ENCODE measurements at regions not wholly inside any gene's neighbourhood (a gene's known extent, or its start where the extent isn't known, plus 50 kb on each side); places are given as distances from the start of the nearest gene placed in this dataset.
A peak's percentile ranks its signal among the peaks of the same experiment; 100 is the strongest.

DNA sequence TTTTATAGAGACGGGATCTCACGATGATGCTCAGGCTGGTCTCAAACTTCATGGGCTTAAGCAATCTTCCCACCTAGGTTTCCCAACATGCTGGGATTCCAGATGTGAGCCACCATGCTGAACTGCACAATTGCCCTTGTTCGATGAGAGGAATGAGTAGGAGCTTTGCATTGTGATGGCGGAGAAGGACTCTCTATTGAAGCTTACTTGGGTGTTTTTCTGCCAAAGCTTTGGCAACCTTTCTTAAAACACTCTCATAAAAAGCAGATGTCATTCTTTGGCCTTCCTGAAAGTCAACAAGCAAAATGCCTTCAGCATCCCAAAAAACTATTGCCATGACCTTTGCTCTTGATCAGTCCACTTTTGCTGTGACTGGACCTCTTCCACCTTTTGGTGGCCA, 904.8 kb upstream of the TMEM132C start:
- no peak for DNase-seq

DNA sequence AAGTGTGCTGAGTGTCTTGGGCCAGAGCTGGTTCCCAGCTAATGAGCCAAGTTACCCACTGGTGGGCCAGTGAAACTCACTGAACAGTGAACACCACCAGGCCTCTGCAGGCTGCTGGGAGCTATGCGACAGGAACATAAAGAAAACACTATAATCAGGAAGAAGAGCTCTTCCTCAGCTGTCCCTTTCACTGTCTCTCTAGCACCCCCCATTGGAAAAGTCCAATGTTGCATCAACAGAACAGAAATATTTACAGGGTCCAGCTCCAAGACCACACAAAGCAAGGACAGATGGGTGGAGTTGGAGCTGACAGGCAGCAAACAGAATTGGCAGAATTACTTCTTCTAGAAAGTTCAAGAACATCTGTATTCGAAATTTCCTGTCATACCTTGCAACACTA, 903.6 kb upstream of the TMEM132C start:
- DNase-seq = peak; percentile 2

DNA sequence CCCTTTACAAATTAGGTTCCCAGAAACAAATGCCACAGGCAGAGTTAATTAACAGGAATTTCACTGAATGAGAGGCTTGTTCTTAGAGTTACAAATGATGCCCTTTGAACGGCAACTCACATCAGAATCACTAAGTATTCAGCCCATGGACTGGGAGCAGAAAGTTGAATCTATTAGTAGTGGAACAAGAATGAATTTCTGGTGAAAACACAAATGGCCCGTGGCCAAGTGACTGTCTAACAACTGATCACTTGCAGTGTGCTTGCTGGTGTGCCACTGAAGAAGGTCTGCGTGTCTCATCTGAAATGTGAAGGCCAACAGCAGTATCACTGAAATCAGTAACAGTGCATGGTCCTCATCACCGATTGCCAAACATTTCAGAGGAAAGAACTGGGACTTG, 893.4 kb upstream of the TMEM132C start:
- no peak for DNase-seq

DNA sequence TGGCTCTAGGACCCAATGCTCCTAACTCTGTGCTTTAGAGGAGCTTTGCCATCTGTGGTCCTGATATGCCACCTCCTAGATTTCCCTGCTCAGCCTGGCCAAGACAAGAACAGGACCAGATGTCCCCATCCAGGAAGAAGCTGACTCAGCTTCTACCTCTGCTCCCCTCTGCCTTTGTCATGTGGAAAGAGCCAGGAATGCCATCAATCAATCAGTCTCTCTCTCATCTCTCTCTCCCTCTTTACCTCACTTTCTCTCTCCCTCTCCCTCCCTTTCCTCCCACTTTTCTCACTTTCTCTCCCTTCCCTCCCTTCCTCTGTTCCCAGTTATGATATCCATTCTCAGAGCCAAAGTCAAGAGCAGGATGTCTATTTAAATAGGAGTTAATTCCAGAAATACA, 892.5 kb upstream of the TMEM132C start:
- DNase-seq = no peak

DNA sequence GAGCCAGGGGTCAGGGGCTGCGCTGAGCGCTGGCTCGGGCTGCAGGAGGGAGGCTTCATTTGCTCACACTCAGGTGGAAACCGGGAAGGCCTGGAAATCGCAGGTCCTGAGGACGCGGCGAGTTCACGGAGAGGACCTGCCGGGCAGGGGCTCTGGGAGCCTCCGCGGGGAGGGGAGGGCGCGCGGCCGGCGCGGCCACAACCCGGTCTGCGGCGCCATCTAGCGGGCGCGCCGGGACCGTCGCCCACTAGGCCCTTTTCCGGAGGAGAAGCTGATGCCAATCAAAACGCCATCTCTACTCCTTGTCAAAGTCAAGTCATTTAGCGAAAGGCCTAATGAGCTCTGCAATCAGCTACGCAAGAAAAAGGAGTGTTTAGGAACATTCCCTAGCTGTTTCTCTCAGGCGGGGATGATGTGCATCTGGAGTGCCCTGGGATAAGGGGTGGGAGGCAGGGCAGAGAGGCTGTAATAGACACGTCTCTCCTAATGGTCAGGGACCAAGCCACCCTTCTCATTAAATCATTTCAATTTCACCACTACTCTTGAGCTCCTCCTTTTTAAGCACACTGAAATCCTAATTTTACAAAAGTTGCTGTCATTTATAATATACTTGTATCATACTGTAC, 885.8 kb upstream of the TMEM132C start:
- DNase-seq = peak; percentile 65

DNA sequence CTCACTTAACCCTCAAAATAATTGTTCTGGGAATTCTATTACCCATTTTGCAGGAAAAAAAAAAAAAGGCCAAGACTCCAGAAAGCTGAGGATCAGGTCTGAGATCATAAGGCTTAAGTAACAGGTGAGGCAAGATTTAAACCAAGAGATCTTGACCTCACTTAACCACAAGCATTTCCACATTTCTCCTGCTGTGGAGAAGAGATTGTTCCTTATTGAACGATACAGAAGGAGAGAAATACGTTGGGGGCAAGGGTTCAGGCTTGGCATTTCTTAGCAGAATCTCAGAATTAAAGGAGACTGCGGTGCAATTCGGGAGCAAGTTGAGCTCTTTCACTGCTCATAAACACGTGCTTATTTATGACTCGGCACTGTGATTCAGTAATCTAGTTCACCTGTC, 885.3 kb upstream of the TMEM132C start:
- DNase-seq = no peak

DNA sequence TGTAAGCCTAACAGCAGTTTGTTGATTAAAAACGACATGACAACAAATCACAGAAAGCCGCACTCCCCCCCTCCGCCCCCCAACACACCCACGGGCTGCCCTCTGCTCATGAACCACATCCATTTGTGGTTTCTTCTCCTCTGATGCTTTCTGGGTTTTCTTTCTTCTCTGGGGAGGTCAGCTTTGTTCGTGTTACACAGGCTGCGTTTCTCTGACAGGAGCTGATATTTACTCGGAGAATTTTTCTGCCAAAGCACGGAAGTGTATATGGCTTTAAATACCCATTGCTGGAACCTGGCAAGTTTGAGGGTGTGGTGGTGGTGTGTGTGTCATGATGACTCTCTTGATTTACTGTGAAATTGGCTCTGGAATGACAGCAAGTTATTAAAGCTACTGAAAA, 883.7 kb upstream of the TMEM132C start:
- DNase-seq = no peak

DNA sequence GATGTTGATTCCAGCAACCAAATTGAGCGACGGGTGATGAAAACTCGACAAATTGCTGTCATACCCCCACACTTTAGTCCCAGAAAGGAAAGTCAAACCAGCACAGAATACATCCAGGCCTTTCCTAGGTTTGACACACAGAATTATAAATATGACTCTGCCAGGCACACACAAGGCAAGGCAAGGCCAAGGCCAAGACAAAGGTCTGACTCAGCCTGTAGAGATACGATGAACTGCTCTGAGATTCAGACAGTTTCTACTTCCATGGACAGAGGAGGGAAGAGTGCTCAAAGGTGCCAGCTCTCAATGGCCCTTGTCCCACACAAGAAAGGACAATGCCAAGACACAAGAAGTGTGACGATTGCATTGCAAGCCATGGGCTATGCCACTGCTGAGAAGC, 880.2 kb upstream of the TMEM132C start:
- DNase-seq = no peak

DNA sequence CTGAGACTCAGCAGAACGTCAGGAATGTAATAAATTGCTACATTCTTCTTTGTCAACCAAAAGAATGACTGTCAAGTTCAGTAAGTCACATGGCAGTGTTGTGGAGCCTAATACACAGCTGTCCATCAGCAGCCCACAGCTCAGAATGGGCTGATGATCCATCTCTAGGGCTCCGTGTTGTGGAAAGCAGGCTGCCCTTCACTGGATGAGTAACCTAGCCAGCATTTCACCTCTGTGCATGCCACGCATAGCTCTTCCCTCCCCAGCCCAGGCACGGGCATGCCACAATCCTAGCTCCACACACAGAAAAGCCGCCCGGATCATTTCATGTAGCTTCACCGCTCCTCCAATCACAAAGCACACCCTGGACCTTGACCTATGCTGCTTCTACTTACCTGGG, 878.0 kb upstream of the TMEM132C start:
- DNase-seq = no peak

DNA sequence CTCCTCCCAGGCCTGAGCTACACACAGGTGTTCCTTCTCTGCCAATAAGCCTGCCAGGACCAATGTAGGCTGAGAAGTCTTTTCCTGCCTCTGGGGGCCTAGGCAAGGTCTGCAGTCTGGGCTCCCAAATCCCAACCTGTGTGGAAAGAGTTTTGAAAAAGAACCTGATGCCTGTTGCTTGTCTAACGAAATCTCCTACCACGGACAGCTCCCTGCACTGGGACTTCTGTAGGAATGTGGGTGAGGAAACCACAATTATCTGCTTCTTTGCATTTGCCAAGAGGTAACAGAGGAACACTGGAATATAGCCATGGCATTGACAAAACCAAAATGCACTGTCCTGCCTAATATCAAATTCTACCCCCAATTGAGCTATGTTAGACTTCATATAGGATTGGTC, 877.0 kb upstream of the TMEM132C start:
- DNase-seq = no peak

DNA sequence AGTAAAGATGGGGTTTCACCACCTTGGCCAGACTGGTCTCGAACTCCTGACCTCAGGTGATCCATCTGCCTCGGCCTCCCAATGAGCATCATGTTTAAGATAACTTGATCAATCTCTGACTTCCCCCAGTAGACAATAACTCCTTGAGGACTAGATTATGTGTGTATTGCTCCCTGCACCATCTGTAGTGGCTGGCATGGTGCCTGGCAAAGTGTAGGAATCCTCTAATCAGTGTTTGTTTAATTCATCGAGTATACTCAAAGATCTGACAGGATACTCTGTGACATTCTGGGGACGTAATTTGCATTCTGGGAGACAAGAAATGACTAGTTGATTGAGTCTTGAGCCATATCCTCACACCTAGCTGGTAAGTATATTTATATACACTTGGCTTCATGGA, 873.5 kb upstream of the TMEM132C start:
- no peak for DNase-seq

DNA sequence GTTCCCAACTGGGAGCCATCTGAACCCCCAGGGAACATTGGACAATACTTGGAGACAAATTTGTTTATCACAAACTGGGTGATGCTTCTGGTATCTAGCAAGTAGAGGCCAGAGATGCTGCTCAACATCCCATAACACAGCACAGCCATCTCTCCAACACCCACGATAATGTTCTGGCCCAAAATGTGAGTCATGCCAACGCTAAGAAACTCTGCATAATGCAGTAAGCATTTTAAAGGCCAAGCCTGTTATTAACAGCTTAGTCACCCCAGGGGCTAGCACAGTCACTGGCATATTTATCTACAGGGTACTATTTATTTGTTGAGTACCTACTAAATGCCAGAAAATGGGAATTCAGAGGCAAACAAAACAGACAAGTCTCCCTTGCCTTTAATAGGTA, 873.1 kb upstream of the TMEM132C start:
- DNase-seq = no peak

DNA sequence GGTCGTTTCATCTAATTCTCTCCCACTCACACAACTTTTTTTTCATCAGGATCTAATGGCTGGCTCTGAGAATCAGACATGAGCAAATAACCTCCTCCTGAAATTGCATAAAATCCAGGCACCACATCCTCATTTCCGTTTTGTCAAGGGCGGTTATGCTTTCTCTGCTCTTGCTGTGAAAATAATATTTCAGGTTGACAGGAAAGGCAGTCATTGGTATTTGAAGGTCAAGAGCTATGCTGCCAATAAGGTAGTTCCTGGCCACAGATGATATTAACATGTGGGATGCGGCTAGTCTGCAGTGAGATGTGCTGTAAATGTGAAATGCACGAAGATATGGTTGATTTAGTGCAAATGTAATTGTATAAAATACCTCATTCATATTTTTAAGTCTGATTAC, 870.2 kb upstream of the TMEM132C start:
- DNase-seq = no peak

DNA sequence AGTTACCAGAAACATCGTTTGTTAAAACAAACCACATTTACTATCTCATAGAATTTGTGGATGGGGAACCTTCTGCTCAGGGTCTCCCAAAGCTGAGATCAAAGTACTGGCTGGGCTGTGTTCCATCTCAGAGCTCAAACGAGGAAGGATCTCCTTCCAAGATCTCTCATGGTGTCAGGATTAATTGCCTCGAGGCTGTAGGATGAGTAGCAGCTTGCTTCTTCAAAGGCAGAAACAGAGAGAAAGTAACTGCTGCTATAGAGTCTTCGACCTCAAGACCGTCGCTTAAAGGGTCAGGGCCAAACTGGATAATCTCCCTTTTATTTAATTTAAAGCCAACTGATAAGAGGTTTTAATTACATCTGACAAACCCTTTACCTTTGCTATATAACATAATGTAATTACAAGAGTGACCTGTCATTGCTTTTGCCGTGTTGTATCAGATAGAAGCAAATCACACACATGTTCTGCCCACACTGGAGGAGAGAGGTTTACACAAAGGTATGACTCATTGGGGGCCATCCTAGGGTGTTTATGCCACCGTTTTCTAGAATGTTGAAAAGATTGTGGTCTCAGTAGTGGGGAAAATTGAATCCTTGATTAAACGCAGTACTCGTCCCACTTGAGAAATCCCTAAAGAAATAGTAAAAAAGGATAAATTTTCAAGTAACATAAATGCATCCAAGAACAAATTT, 868.8 kb upstream of the TMEM132C start:
- DNase-seq = no peak

DNA sequence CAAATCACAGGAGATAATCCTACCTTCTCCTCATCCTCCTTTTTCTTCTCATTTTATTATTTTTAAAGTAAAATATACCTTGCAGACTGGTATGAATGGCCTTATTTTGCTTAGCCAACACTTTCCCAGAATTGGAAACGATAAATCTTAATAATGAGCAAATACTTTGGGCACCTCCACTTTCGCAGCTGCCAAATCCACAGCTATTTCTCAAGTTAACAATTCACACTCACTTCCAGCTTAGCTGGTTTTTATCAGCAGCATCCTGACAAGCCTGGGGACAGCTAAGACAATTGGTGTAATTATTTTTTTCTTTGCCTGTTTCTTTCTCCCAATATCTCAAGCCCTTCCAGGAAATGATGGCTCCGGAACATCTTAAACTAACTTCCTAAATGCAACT, 867.5 kb upstream of the TMEM132C start:
- DNase-seq = no peak

DNA sequence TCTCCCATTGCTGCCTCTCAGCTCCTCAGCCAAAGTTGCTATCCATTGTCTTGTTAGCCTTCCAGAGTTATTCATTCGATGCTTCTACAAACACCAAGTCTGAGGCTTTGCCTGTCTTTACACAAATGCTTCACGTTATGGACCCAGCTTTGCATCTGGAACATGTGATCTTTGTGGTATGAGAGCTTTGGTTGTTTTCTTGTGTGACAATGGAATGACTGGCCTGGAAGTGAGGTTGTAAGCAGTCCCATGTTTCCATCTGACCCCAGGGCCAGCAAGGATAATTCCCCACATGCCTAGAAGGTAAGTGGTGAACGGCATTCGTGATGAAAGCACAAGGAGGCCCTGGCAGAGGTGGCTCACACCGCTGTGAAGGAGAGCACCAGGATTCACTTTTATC, 866.7 kb upstream of the TMEM132C start:
- DNase-seq = no peak

DNA sequence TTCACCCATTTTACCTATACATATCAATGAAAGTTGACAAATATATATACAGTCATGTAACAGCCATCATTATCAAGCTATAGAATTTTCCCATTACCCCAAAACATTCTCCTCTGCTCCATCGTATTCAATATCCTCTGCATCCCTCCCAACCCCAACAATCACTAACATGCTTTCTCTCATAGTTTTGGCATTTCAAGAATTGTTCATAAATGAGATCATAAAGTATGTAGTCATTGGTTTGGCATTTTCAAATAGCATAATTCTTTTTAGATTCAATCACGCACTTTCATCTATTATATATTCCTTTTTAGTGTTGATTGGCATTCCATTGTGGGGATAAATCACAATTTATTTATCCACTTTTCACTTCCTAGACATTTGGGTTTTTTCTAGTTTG, 866.0 kb upstream of the TMEM132C start:
- no peak for DNase-seq

DNA sequence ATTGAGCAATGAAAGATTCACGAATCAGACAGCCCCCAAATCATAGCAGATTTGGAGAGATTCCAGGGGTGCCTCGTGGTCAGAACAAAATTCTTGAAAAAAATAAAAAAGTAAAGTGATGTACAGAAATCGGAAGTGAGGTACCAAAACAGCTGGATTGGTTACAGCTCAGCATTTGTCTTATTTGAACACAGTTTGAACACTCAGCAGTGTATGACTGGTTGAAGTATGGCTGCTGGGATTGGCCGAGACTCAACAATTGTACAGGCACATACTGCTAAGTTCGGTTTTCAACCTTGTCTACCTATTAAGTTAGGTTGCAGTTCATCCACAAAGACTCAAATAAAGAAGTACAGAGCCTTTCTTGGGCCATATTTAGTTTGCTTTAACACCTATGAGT, 865.4 kb upstream of the TMEM132C start:
- no peak for DNase-seq

DNA sequence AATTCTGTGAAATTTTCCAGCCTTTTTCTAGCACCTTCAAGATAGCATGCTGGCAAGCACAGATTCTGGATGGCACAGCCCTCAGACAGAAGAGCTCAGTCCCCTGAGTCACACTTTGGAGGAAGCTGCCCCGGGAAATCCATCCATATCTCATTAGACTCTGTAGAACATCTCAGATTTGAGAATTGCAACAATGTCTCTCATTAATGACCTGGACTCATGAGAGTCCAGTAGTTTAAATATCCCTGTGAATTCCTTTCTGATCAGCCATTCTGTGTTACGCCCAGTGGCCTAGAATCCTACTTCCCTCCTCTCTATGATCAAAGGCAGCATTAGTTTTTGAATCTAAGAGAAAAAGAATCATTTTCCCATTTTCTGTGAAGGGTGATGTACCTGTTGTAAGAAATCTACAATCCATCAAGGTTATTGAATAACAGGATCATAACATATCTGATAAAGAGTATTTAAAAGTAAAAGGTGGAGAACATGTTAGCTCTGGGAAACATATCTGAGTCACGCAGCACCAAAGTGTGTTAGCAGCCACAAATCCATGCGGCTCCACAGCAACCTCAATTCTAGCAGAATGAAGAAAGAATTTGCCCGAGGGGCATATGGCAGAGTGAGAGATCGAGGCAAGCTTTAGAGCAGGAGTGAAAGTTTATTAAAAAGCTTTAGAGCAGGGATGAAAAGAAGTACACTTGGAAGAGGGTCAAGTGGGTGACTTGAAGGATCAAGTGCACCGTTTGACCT, 855.6 kb upstream of the TMEM132C start:
- no peak for DNase-seq

DNA sequence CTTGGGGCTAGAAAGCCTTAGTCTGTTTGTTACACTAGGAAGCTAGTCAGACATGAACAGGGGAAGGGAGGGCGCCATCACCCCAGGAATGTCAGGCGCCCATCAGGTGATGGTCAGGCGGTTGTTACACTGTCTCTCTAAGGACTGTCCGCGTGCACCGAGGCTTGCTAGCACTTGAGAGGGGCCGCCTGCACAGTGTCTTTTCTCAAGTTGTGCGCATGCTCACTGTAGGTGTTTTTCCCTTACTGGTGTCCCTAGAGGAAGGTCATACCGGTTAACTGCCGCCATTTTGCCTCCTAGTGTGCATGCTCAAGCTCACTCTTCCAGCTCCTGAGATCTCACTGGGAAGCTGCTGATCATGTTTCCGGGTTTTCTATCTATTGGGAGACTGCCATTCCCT, 855.0 kb upstream of the TMEM132C start:
- no peak for DNase-seq

DNA sequence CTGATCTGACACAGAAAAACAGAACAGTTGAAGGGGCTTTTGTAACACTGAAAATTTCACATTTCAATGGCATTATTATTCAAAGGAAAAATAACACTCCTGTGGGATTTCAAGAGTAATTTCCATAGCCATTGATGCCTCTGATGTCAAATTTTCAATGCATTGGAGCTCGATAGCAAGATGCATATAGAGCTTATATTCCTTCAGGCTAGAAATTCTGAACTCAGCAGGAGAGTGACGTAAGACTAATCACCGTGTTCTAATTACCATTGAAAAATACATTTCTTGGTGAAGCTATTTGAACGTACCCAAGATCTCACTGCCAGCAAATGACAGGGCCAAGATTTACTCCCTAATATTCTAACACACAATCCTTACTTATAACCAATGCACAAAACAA, 854.1 kb upstream of the TMEM132C start:
- no peak for DNase-seq

DNA sequence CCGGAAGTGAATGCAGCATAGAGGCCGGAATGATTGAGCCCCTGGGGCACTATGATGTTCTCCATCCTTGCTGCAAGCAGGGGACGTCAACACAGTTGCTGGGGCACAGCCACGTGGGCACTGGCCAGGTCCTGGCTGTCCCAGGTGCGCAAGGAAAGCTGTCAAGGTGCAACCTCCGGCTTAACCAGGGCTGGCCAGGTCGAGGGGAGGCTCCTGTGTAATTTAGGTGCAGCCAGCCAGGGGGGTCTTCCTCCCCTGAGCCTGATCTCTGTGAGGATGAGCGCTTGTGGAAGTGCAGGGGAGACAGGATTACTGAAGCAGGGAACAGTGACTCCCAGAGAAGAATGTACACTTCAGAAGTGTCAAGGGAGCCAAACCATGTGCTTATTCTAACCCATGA, 852.8 kb upstream of the TMEM132C start:
- no peak for DNase-seq

DNA sequence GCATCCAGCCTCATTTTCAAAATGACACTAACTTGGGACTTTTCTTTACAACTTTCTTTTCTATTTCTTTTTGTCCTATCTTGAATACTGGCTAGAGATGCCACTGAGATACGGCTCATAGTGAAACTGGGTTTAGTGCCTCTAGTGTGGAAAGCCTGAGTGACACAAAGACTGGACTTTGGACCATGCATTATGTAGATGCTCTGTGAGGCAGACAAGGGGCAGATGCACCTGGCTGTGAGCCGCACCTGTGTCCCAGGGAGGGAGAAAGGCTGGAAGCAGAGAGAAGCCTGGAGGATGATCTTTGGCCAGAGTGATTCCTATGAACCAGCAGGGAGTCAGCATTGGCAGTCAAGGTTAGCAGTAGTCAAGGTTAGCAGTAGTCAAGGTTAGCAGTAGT, 852.3 kb upstream of the TMEM132C start:
- DNase-seq = no peak

DNA sequence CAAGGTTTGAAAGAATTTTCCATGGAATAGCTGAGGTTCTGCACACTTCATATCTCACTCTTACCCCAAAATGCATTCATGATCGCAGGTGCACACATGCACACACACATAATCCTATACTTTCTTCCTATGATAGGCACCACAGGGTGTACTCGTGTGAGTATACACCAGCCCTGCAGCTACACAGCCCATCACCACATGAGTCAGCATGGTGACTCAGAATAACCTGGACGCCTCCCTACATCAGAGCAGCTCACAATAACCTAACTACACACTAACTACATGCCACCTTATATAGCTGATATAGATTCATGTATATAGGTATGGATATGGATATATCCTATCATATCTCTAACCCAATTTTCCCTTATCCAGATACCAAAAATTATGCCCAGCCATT, 850.2 kb upstream of the TMEM132C start:
- DNase-seq = no peak

DNA sequence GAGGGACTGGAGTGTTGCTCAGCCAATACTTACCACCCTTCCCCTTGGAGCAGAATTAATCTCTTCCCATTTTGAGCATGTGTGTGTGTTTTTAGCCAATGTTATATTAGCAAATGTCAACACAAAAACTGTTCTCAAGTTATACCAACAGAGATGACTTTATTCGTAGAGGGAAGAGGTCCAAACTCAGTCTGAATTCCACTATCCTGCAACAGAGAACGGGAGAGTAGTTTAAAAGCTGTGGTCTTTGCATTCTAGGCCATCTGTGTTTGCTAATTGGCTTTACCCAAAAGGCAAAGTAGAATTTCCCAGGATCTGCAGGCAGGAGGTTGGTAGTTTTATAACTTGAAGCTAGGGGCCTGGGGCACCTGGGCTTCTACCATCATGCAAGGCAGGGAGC, 847.9 kb upstream of the TMEM132C start:
- no peak for DNase-seq

Data from NCI-H1092 treated with DMSO at 0.1 percent for 48 hours (cell line).